Hippocampal formation (tissue), 2 donors: ENCODE measurements at regions not wholly inside any gene's neighbourhood (a gene's known extent, or its start where the extent isn't known, plus 50 kb on each side); places are given as distances from the start of the nearest gene placed in this dataset.
"Not testable (repeated sequence)": the region's sequence is repeated elsewhere in the genome, so short reads cannot be mapped to it uniquely, and the experiment has no call there.

Experiments
- DNase-seq, 2 donors: peaks; one replicate each; lab custom pipeline; 2025; lab: John Stamatoyannopoulos, UW

DNA sequence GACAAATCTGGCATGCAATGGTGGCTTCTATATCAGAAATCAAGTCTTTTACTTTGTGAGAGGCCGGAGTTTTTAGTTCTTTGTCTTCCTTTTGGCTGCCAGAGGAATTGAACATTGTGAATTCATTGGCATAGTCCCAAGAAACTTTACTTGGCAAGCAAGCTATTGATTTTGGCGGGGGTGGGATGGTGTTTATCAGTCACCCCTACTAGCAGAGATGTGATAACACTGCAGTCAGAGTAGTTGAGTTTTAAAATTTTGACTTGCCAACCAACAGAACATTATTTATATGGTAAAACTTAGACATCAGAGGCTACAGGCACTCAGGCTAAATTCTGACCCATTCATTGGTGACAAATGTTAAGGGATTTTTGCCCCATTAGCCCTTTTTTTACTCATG, 129.7 kb downstream of the FAM72C start:
- DNase-seq, result not testable (repeated sequence)

- DNase-seq, result not testable (repeated sequence)
Observed at GRCh38 chr1:143839182-143839581, 132.6 kb downstream of the FAM72C start.

GRCh38 chr1:143838598-143838929, 133.2 kb downstream of the FAM72C start:
- DNase-seq, result not testable (repeated sequence)

DNA sequence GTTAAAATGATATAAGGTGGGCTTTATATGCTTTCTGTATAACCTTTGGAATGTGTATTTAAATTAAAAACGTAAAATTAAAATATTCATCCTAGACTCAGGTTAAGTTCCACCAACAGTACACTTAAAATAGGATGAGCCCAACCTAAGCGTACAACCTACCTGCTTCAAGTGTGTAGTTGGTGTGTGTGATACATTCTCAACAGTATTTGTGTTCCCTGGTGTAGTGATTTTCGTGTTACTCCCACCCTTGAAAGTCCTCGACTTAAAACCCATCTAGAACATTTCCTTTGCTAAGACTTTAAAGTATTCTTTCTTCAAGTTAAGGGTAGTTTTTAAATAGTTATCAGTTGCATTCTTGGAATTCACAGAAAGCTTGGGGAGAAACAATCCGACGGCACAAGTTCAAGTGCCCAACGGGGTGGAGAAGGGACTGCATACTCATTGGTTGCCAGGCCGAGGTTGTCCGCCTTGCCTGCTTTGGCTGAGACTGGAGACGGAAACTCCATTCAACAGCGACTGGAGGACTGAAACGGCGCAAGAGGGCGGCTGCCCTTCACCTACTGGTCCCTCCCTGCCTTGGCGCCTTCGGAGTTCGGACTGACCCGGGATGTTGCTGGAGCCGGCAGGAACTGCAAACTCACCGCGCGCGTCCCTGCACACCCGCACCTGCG, 133.7 kb downstream of the FAM72C start:
- DNase-seq, result not testable (repeated sequence)

DNA sequence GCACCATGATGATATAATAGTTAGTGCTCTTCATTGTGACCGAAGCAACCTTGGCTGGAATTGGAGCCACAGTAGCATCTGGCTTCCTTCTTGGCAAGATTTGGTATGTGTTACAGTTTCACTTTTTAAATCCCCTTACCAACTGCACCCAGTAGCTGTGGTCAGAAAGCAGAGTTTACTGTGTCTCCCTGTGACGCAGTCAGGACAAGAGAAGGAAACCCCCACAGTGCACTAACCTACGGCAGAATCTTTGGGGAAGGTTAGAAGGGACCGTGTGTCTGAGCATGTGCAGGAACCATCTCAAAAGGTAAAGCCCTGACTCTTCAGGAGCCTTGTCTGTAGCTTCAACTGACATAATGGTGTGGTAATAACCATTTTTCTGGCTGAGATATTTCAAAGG, 138.4 kb downstream of the FAM72C start:
- DNase-seq, result not testable (repeated sequence)

- not testable (repeated sequence) for DNase-seq
Observed at GRCh38 chr1:143832379-143832716, 139.4 kb downstream of the FAM72C start.

DNA sequence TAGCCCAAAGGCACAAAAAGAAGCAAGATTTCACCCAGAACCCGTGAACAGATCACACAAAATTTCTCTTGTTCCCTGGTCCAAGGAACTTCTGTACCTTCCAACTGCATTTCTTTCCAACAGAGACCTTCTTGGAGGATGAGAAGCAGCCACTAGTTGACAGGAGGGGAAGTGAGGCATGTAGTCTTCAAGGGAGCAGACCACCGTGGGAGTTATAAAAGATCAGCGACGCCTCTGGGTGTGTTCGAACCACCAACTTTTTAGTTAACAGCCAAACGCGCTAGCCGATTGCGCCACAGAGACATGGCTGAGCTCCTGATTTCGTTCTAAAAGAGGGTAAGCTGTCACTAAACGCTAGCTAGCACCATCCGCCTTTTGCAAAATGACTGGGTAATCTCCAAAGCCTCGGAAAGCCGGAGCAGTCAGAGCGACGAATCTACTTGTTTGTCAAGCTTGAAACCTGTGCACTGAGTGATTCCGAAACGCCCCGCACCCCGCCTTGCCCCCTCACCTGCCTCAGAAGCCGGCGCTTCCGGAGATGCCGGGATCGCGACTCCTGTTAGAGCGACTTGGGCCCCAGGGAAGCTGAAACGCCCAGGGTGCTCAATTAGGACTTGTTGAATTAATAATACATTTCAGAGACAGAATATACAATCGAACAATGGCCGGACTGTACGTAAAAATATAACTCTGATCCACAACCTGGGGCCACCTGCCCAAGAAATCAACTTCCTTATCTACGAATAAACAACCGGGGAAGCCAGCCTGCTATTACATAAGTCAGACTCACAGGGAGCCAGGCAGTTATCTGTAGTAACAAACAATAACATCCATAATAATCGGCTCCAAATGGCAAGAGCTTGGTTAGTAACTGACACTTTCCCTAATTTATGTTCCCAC, 140.1 kb downstream of the FAM72C start:
- DNase-seq, result not testable (repeated sequence)

DNA sequence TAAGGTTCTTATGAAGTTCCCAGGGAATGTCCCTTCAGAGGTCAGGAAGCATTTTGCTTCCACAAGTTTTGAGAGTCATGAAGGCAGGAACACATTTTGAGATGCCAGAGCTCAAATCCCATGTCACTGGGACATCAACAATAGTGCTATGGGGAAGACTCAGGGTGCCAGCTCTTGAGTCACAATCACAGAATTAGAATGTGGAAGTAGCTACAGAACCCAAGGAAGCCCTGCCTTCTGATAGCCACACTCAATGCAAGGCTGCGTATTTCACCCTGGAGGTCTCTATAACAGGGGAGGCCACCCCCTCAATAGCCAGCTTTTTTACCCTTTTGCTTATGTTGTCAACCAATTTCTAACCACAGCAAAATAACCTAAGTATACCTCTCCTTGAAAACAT, 145.6 kb downstream of the FAM72C start:
- not testable (repeated sequence) for DNase-seq

DNA sequence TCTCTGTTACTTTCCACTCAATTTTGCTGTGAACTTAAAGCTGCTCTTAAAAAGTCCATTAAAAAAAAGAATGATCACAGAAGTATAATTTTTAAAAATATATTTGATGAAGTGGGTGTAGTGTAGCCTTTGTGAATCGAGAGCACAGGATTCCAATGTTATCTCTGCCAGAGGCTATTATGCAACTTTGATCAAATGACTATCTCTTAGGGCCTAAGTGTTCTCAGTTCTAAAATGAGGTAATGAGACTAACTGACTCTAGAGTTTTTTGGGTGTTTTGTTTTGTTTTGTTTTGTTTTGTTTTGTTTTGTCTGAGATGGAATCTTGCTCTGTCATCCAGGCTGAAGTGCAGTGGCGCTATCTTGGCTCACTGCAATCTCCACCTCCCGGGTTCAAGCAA, 147.5 kb downstream of the FAM72C start:
- DNase-seq, result not testable (repeated sequence)

DNA sequence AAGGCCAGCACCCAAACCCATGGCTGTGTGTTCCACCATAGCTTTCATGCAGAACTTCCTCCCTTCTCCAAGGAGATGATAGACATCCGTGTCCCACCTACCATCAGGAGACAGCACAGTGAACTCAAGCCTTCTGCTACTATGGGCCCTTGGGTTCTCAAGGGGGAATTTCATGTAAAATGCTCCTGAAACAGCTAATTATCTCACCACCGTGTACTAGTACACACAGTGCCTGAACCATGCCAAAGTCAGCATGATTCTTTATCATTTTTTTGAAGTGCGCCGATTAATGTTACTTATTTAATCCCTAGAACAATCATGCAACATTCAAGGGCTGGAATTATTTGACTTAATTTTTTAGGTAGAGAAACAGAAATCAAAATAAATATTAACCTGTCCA, 151.7 kb downstream of the FAM72C start:
- DNase-seq, result not testable (repeated sequence)

DNA sequence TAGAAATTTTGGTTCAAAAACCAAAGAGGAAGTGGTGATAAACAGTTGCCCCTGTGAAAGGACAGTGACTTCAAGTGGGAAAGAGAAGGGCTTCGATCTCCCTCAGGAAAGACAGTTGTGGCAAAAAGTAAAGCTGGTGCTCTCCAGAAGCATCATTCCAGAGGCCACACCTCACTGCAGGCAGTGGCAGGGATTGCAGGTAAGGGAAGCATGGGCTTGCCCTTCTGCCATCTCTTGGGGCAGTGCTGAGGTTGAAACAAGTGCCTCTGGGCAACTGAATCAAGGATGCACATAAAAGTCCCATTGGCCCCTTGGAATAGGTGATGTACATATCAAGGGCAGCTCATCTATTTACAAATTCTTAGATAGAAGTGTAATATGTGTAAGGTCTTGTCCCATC, 155.4 kb downstream of the FAM72C start:
- not testable (repeated sequence) for DNase-seq

GRCh38 chr1:143805374-143805773, 166.4 kb downstream of the FAM72C start:
- DNase-seq, result not testable (repeated sequence)

DNA sequence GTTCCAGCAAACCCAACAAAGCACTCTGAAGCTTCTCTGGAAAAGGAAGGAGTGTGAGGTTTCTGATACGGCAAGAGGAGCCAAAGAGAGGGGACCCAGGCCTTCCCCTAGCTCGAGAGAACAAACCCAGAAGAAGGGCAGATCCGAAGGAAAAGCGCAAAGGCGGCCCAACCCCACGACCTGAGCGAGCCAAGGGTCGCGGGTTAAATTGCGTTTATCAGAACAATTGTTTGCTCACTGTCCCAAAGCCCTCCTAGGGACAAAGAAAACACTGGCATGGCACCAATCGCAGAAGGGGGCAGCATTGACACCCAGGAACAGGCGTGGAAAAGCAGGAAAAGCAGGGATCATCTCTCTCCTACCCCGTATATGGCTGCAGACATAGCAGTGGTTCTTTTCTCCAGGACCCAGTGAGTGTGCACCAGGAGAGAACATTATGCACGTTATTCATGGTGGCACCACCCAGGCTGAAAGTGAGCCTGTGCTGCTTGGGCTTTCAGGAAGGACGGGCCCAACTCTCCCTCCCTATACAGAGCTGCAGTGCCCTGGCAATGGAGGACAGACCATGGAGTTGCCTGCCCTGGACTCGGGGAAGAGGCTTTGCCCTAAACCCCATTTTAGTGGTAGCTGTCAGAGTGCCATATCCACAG, 167.0 kb downstream of the FAM72C start:
- DNase-seq, result not testable (repeated sequence)

DNA sequence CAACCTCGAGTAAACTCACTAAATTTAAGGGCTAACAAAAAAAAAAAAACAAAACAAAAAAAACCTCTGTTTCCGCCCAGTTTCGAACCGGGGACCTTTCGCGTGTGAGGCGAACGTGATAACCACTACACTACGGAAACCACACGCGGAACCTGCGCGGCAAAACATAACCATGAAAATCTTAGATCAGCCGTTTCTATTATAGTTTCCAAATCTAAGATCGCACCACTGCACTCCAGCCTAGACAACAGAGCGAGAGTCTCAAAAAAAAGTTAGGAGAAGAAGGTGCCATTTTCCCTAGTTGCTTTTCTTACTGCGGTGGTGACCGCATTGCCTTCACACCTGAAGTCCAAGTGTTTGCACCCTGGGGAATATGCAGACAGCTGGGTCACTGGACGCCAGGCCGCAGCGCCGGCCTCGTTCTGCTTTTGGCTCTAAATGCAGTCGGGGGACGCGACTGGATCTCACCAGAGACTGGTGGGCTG, 167.8 kb downstream of the FAM72C start:
- not testable (repeated sequence) for DNase-seq

GRCh38 chr1:143803095-143803494, 168.7 kb downstream of the FAM72C start:
- DNase-seq, result not testable (repeated sequence)

DNA sequence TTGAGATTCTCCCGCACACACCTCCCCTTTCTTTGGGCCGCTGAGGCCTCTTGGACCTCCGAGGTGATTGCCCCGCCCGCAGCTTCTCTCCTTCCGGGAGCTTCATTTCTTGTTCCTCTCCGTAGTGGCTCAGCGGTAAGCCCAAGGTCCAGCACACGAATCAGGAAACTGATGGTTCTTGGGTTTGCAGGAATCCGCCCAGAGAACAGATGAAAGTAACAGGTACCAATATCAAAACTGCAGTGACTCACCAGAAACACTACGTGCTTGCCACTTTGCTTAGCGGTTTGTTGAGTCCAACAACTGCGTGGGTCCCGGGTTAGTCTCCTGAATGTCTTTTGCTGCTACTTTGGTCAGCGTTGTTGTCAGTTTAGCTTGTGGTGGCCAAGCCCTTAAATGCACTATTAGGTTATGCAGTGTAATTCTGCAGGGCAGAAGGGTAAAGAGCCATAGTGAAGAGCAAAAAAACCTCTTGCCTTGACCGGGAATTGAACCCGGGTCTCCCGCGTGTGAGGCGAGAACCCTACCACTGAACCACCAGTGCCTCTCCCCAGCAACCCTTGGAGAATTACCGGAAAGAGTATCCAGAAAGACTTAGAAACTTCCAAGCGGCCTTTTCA, 172.1 kb downstream of the FAM72C start:
- DNase-seq, result not testable (repeated sequence)

DNA sequence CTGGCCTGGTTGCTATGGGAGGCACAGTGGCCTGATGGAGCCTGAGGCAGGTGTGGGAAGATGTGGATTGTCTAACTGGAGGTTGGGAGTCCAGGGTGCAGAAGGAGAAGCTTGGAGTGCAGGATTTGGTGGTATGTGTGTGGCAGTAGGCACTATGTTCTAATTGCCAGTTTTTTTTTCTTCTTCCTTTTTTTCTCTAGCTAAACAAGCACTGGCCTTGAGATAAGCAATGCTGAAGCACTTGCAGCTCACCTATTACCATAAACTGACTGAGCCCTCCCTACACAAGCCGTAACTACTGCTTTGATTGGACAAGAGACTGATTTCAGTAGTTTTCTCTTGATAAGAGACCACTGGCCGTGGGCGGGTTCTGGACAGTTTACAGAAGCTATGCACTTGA, 175.4 kb downstream of the FAM72C start:
- DNase-seq, result not testable (repeated sequence)

DNA sequence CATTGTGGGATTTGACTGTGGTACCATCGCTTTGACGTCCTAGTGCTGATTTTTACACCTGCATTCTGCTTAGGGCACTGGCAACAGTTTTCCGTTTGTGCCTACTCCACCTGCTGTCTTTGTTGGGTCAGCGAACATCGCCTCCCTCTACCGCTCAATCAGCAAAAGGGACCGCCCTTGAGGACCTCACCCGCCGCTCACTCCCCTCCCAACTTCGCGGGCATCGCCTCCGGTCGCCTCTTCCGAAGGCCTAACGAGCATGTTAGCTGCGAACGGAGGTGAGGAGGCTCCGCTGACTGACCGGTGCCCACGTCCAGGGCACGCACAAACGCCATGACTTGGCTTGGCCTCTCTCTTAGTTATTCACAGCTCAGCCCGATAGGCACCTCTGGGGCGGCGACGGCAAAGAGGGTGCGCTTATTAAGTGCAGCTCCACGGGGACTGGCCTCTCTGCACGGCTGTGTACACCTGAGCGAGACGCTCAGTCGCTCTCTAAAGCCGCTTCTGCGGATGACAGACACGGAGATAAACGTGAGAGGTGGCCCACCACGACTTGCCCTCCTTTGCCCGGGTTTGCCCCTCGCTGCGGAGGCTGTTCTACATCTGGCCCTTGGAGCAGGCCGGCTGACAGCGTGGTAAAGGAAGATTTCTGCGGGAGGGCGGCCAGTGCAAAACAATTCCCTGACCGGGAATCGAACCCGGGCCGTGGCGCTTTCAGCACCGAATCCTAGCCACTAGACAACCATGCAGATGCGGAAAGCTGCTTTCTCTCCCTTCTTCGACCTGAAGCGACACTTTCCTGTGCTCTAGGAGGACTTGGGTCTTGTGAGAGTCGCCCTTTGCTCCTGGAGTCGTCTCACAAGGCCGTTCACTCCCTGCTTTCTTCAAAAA, 179.5 kb downstream of the FAM72C start:
- DNase-seq, result not testable (repeated sequence)

DNA sequence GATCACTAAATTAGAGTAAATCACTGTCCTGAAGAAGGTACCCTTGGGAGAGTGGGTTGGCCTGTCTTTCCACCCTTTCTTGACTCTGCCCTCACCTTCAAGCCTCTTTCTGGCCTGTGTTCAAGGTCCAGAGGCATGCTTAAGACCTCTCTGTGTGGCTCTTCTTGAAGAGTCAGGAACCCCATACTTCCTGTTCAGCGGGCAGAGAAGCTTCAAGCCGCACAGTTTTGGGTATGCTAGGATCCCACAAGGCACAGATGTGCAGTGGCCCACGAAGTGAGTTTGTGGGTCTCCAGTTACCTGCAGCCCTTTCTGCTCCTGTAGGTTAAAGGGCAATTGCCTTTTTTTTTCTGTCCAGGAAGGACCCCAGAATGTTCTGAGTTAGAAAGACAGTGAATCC, 185.4 kb downstream of the FAM72C start:
- DNase-seq, result not testable (repeated sequence)

DNA sequence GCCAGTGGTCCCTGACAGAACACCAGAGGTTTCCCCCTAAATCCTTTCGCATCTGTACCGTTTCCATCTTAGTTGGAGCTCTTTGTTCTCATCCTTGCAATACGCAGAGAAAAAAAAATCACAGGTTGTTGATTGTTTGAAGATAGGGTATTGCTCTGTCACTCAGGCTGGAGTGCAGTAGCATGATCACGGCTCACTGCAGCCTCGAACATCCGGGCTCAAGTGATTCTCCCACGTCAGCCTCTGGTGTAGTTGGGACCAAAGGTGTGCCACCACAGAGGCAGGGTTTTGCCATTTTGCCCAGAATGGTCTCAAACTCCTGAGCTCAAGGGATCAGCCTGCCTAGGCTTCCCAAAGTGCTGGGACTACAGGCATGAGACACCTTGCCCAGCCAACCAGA, 185.9 kb downstream of the FAM72C start:
- DNase-seq, result not testable (repeated sequence)
